Dendritic cell treated with granulocyte-macrophage colony-stimulating factor and Interleukin-4, amounts not matched to agents 40 ng/mL and 50 ng/mL, for 4 days (primary cell): ENCODE measurements at regions not wholly inside any gene's neighbourhood (a gene's known extent, or its start where the extent isn't known, plus 50 kb on each side); places are given as distances from the start of the nearest gene placed in this dataset.

Experiments used
- H3K27ac Mint-ChIP-seq: one replicate; pipeline ENCODE4 v1.8.0; 2022; ENCODE audit warnings: mild to moderate bottlenecking, mixed read lengths
- H3K27me3 Mint-ChIP-seq: one replicate; pipeline ENCODE4 v1.8.0; 2022; ENCODE audit warnings: mild to moderate bottlenecking, mixed read lengths
- H3K36me3 Mint-ChIP-seq: one replicate; pipeline ENCODE4 v1.8.0; 2022; ENCODE audit warnings: low read depth, mixed read lengths
- H3K4me1 Mint-ChIP-seq: one replicate; pipeline ENCODE4 v1.8.0; 2022; ENCODE audit warnings: low read depth, mixed read lengths
- H3K4me3 Mint-ChIP-seq: one replicate; pipeline ENCODE4 v1.8.0; 2022; ENCODE audit warnings: mild to moderate bottlenecking, moderate library complexity, mixed read lengths
- H3K9me3 Mint-ChIP-seq: one replicate; pipeline ENCODE4 v1.8.0; 2022; ENCODE audit warnings: mixed read lengths
- intact Hi-C: fragments of 100-400 bp; cut with micrococcal nuclease; formaldehyde crosslinking; loops from one replicate; pipeline ENCODE4 v1.15.0; 2022

- H3K27me3 Mint-ChIP-seq = no peaks in the 10 kb centered on the region
- H3K27ac Mint-ChIP-seq = peak overlapping the region; percentile 63
Observed at GRCh38 chr12:111173391-111173790, 195.5 kb downstream of the PHETA1 start.

GRCh38 chr12:111172786-111173185 is 196.1 kb downstream of the PHETA1 start:
- peak overlapping the region; percentile 45 for H3K27ac Mint-ChIP-seq
- no peak overlapping the region for H3K4me3 Mint-ChIP-seq
- peaks cover 73% of the 10 kb centered on the region for H3K4me1 Mint-ChIP-seq
- no peaks in the 10 kb centered on the region for H3K36me3 Mint-ChIP-seq
- H3K9me3 Mint-ChIP-seq = no peaks in the 10 kb centered on the region
- peaks cover 5% of the 10 kb centered on the region for H3K27me3 Mint-ChIP-seq
- intact Hi-C loops = loop anchor here (5.0 to 10.0 kb wide), 3 partner anchors 45 to 235 kb away; no protein-coding TSS in a partner anchor

More at GRCh38 chr12:111173391-111173790, 195.5 kb downstream of the PHETA1 start:
- no peak overlapping the region for H3K4me3 Mint-ChIP-seq
- intact Hi-C loops = loop anchor here (5.0 to 10.0 kb wide), 3 partner anchors 46 to 236 kb away; no protein-coding TSS in a partner anchor
- peaks cover 71% of the 10 kb centered on the region for H3K4me1 Mint-ChIP-seq
- H3K36me3 Mint-ChIP-seq = no peaks in the 10 kb centered on the region
- H3K9me3 Mint-ChIP-seq = no peaks in the 10 kb centered on the region

GRCh38 chr12:111171832-111172231 is 197.1 kb downstream of the PHETA1 start:
- Mint-ChIP-seq H3K27ac (no peak overlapping the region), H3K4me1 (peaks cover 82% of the 10 kb centered on the region), H3K9me3 (no peaks in the 10 kb centered on the region), H3K4me3 (no peak overlapping the region), H3K36me3 (no peaks in the 10 kb centered on the region), H3K27me3 (peaks cover 11% of the 10 kb centered on the region)
- intact Hi-C loops = loop anchor here (5.0 to 10.0 kb wide), 3 partner anchors 45 to 235 kb away; no protein-coding TSS in a partner anchor

- intact Hi-C loops = loop anchor here (5.0 to 10.0 kb wide), 3 partner anchors 44 to 234 kb away; no protein-coding TSS in a partner anchor
- Mint-ChIP-seq H3K27ac (peak overlapping the region; percentile 53), H3K4me1 (peaks cover 82% of the 10 kb centered on the region), H3K36me3 (no peaks in the 10 kb centered on the region), H3K9me3 (no peaks in the 10 kb centered on the region), H3K4me3 (no peak overlapping the region), H3K27me3 (peaks cover 11% of the 10 kb centered on the region)
Observed at GRCh38 chr12:111171345-111171744, 197.6 kb downstream of the PHETA1 start.

GRCh38 chr12:111170543-111170942 is 198.4 kb downstream of the PHETA1 start:
- peaks cover 11% of the 10 kb centered on the region for H3K27me3 Mint-ChIP-seq
- H3K9me3 Mint-ChIP-seq = no peaks in the 10 kb centered on the region
- no peaks in the 10 kb centered on the region for H3K36me3 Mint-ChIP-seq
- intact Hi-C loops = loop anchor here (5.0 to 10.0 kb wide), 3 partner anchors 43 to 233 kb away; no protein-coding TSS in a partner anchor
- peaks cover 78% of the 10 kb centered on the region for H3K4me1 Mint-ChIP-seq
- no peak overlapping the region for H3K4me3 Mint-ChIP-seq
- H3K27ac Mint-ChIP-seq = peak overlapping the region; percentile 53

GRCh38 chr12:111169456-111169855 is 199.4 kb downstream of the PHETA1 start:
- intact Hi-C loops = no loop called here

DNA sequence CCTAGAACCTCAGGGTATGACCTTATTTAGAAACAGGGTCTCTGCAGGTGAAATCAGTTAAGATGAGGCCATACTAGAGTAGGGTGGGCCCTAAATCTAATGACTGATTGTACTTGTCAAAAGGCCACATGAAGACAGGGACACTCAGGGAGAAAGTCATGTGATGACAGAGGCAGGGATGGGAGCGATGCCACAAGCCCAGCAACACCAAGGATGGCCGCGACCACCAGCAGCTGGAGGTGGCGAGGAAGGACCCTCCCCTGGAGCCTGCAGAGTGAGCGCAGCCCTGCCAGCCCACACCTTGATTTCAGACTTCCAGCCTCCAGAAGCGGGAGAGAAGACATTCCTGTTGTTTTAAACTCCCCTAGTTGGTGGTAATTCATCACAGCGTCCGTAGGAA is 199.9 kb downstream of the PHETA1 start:
- Mint-ChIP-seq H3K4me3 (no peak overlapping the region), H3K4me1 (peaks cover 79% of the 10 kb centered on the region), H3K27ac (peak overlapping the region; percentile 53), H3K27me3 (peaks cover 11% of the 10 kb centered on the region), H3K9me3 (no peaks in the 10 kb centered on the region), H3K36me3 (no peaks in the 10 kb centered on the region)
- intact Hi-C loops = no loop called here

More at GRCh38 chr12:111169456-111169855, 199.4 kb downstream of the PHETA1 start:
- peaks cover 11% of the 10 kb centered on the region for H3K27me3 Mint-ChIP-seq
- no peak overlapping the region for H3K4me3 Mint-ChIP-seq
- peaks cover 80% of the 10 kb centered on the region for H3K4me1 Mint-ChIP-seq
- H3K27ac Mint-ChIP-seq = peak overlapping the region; percentile 53
- H3K36me3 Mint-ChIP-seq = no peaks in the 10 kb centered on the region
- H3K9me3 Mint-ChIP-seq = no peaks in the 10 kb centered on the region

DNA sequence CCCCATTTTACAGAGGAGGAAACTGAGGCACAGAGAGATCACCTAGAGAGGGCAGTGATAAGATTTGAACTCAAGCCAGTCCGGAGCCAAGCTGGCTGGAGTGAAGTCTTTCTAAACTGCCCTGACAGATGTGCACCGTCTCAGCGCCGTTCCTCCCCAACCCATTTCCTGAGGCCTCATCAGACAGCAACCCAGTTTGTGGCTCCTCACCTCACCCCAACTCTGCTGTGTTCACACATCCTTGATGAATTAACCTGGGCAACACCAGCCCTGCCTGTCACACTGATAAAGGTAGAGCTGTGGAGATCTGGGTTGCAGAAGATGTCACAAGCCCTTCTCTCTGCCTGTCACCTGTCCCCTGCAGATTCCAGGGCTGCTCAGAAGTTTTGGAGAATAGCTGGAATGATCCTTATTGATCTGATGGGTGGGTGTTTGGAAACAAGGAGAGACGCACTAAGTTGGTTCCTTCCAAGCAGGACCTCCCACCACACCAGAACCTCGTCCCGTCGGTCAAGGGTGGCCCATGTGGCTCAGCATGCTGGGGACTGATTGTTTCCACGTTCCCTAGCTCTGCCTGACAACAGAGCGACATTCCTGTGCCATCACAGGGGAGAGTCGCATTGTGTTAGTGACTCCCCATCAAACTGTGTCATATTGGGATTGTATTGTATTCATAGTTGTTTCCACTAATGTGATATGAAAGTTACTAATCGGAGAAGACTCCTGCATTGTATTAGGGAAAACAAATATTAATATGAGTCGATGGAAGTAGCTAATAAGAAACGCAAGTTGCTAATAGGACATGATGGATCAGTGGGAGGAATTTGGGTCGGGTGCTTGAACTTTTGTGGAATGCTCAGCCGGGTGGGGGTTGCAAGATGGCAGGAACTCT is 200.6 kb downstream of the PHETA1 start:
- H3K4me1 Mint-ChIP-seq = peaks cover 79% of the 10 kb centered on the region
- intact Hi-C loops = no loop called here
- H3K9me3 Mint-ChIP-seq = no peaks in the 10 kb centered on the region
- no peaks in the 10 kb centered on the region for H3K36me3 Mint-ChIP-seq
- H3K27me3 Mint-ChIP-seq = peaks cover 11% of the 10 kb centered on the region
- H3K27ac Mint-ChIP-seq = peak overlapping the region; percentile 18
- H3K4me3 Mint-ChIP-seq = no peak overlapping the region

GRCh38 chr12:111166779-111167540 is 201.9 kb downstream of the PHETA1 start:
- Mint-ChIP-seq H3K9me3 (no peaks in the 10 kb centered on the region), H3K27ac (peak overlapping the region; percentile 18), H3K4me1 (peaks cover 74% of the 10 kb centered on the region), H3K27me3 (peaks cover 11% of the 10 kb centered on the region), H3K36me3 (no peaks in the 10 kb centered on the region), H3K4me3 (no peak overlapping the region)
- intact Hi-C loops = no loop called here

DNA sequence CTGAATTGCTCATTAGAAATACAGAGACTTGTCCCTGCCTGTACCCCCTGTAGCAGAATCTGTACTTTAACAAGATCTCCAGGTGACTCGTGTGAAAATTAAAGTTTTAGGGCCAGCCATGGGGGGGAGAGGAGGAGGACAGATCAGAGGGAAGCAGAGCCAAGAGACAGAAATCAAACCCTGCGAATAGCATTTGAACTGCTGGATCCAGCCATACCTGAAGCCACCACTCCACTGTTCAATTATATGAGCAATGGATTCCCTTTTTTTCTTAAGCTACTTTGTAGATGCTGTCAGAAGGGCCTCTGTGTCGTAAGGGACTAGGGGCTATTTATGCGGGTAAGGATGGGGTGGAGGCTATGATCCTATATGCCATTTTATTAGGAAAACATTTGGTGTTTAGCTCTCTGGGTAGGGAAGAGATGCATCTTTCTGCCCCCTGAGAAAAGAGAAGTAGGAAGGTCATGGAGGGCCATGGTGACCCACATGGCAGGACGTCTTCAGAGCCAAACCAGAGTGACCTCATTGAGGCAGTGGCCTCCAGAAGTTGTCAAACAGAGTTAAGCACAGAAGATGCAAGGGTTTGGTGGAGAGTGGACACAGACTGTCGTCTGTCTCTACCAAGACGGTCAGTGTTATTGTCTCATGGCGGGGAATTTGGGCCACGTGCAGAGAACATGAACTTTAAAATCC is 203.9 kb downstream of the PHETA1 start:
- Mint-ChIP-seq H3K4me1 (peaks cover 57% of the 10 kb centered on the region), H3K27me3 (peaks cover 13% of the 10 kb centered on the region), H3K36me3 (no peaks in the 10 kb centered on the region), H3K27ac (no peak overlapping the region), H3K4me3 (no peak overlapping the region), H3K9me3 (no peaks in the 10 kb centered on the region)
- intact Hi-C loops = no loop called here

DNA sequence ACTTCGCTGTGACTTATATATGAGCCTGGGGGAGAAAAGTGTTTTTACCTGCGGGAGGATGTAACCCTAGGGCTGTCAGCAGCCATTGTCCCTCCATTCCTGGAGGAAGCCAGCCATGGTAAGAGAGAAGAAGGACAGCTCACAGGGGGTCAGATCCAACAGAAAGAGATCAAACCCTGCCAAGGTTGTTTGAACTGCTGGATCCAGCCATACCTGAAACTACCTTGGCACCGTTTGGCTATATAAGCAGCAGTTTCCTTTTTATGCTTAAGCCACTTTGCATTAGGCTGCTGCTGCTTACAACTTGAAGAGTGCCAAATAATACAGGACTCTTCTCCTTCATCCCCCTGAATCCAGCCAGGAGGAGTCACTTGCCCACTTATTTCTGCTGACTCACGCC is 205.5 kb downstream of the PHETA1 start:
- Mint-ChIP-seq H3K27ac (no peak overlapping the region), H3K4me3 (no peak overlapping the region), H3K27me3 (peaks cover 14% of the 10 kb centered on the region), H3K9me3 (no peaks in the 10 kb centered on the region), H3K36me3 (no peaks in the 10 kb centered on the region), H3K4me1 (peaks cover 45% of the 10 kb centered on the region)
- intact Hi-C loops = no loop called here

- Mint-ChIP-seq H3K4me3 (no peak overlapping the region), H3K36me3 (no peaks in the 10 kb centered on the region), H3K27me3 (peaks cover 3% of the 10 kb centered on the region), H3K9me3 (no peaks in the 10 kb centered on the region), H3K4me1 (peaks cover 29% of the 10 kb centered on the region), H3K27ac (no peak overlapping the region)
- intact Hi-C loops = no loop called here
Observed at GRCh38 chr12:111161898-111162297, 207.0 kb downstream of the PHETA1 start.

- H3K4me3 Mint-ChIP-seq = no peak overlapping the region
- H3K4me1 Mint-ChIP-seq = peaks cover 35% of the 10 kb centered on the region
- no peaks in the 10 kb centered on the region for H3K36me3 Mint-ChIP-seq
- peak overlapping the region; percentile 0 for H3K27ac Mint-ChIP-seq
- no peaks in the 10 kb centered on the region for H3K9me3 Mint-ChIP-seq
- H3K27me3 Mint-ChIP-seq = peaks cover 3% of the 10 kb centered on the region
- intact Hi-C loops = no loop called here
Observed at GRCh38 chr12:111160350-111161241, 208.3 kb downstream of the PHETA1 start.
